Neural cell (in vitro differentiated cells): ENCODE measurements at regions not wholly inside any gene's neighbourhood (a gene's known extent, or its start where the extent isn't known, plus 50 kb on each side); places are given as distances from the start of the nearest gene placed in this dataset.

Experiments used
- H2AFZ ChIP-seq: fragments of 200-600, 300-800 bp; sonication (generic), shearing (Covaris generic); 2 replicates; pipeline ENCODE4 v1.6.0; 2014; ENCODE audit warnings: low read depth, mild to moderate bottlenecking, antibody characterized with exemption, low read length, moderate library complexity
- H3F3A ChIP-seq: fragments of 200-600 bp; shearing (Covaris generic); 2 replicates; pipeline ENCODE4 v1.6.1; 2016; ENCODE audit warnings: mild to moderate bottlenecking, moderate library complexity, mixed read lengths, antibody characterized with exemption, low read length; ENCODE audit not compliant: insufficient read depth, poor library complexity, severe bottlenecking
- H3K27ac ChIP-seq: fragments of 200-600, 300-800 bp; sonication (generic), shearing (Covaris generic); 2 replicates; pipeline ENCODE4 v1.5.1; 2014; ENCODE audit warnings: mild to moderate bottlenecking, low read length, moderate library complexity
- H3K27me3 ChIP-seq: fragments of 300-800, 200-600 bp; sonication (generic), shearing (Covaris generic); 2 replicates; pipeline ENCODE4 v1.6.0; 2014; ENCODE audit warnings: mild to moderate bottlenecking, low read depth, low read length, moderate library complexity; ENCODE audit not compliant: insufficient read depth
- H3K36me3 ChIP-seq: fragments of 300-800, 200-600 bp; sonication (generic), shearing (Covaris generic); 2 replicates; pipeline ENCODE4 v1.5.1; 2014; ENCODE audit warnings: mild to moderate bottlenecking, antibody characterized with exemption, low read length, moderate library complexity; ENCODE audit not compliant: insufficient read depth
- H3K4me2 ChIP-seq: fragments of 300-800, 200-600 bp; sonication (generic), shearing (Covaris generic); 2 replicates; pipeline ENCODE4 v1.6.0; 2014; ENCODE audit warnings: mild to moderate bottlenecking, low read length
- H3K4me3 ChIP-seq: fragments of 300-800, 200-600 bp; sonication (generic), shearing (Covaris generic); 2 replicates; pipeline ENCODE4 v1.5.1; 2014; ENCODE audit warnings: mild to moderate bottlenecking, low read length, moderate library complexity
- H3K79me2 ChIP-seq: fragments of 200-600 bp; shearing (Covaris generic); replicated peaks from 2 replicates; pipeline ENCODE4 v1.6.0; 2014; ENCODE audit warnings: mild to moderate bottlenecking, low read length, moderate library complexity; ENCODE audit not compliant: insufficient read depth
- H3K9ac ChIP-seq: fragments of 300-800, 200-600 bp; sonication (generic), shearing (Covaris generic); 2 replicates; pipeline ENCODE4 v1.6.1; 2016; ENCODE audit warnings: mild to moderate bottlenecking, low read length, mixed read lengths
- H3K9me2 ChIP-seq: fragments of 200-600 bp; shearing (Covaris generic); 2 replicates; pipeline ENCODE4 v1.6.1; 2016; ENCODE audit warnings: mild to moderate bottlenecking, low read length, mixed read lengths; ENCODE audit not compliant: insufficient read depth
- H3K9me3 ChIP-seq: fragments of 200-600, 300-800 bp; sonication (generic), shearing (Covaris generic); 2 replicates; pipeline ENCODE4 v1.6.1; 2016; ENCODE audit warnings: mild to moderate bottlenecking, mixed run types, low read length, moderate library complexity, mixed read lengths
- H4K20me1 ChIP-seq: fragments of 200-600 bp; shearing (Covaris generic); 2 replicates; pipeline ENCODE4 v1.6.1; 2016; ENCODE audit warnings: mild to moderate bottlenecking, mixed run types; ENCODE audit not compliant: insufficient read depth
- CTCF ChIP-seq: fragments of 450-650 bp; IDR thresholded peaks from 2 replicates; pipeline ENCODE4 v1.5.1; 2014; ENCODE audit warnings: antibody characterized with exemption, mild to moderate bottlenecking, moderate library complexity; ENCODE audit not compliant: poor library complexity, severe bottlenecking
- EP300 ChIP-seq: fragments of 450-650 bp; conservative IDR thresholded peaks from 2 replicates; pipeline ENCODE4 v1.6.1; 2014; ENCODE audit warnings: antibody characterized with exemption, mild to moderate bottlenecking, moderate library complexity; ENCODE audit not compliant: poor library complexity, severe bottlenecking
- EZH2 ChIP-seq: fragments of 200-600, 300-800 bp; shearing (Covaris generic), sonication (generic); IDR thresholded peaks from 2 replicates; pipeline ENCODE4 v1.6.1; 2014; ENCODE audit warnings: antibody characterized with exemption, low read length, borderline replicate concordance, mild to moderate bottlenecking; ENCODE audit not compliant: insufficient read depth, poor library complexity, severe bottlenecking
- MXI1 ChIP-seq: fragments of 450-650 bp; conservative IDR thresholded peaks from 2 replicates; pipeline ENCODE4 v1.6.1; 2014; ENCODE audit warnings: antibody characterized with exemption, mild to moderate bottlenecking; ENCODE audit not compliant: poor library complexity, severe bottlenecking
- POLR2AphosphoS5 ChIP-seq: IDR thresholded peaks from 2 replicates; pipeline ENCODE4 v1.6.1; 2012
- RAD21 ChIP-seq: fragments of 450-650 bp; conservative IDR thresholded peaks from 2 replicates; pipeline ENCODE4 v1.6.1; 2014; ENCODE audit warnings: antibody characterized with exemption, mild to moderate bottlenecking, moderate library complexity
- REST ChIP-seq: IDR thresholded peaks from 2 replicates; pipeline ENCODE4 v1.6.1; 2012; ENCODE audit warnings: borderline replicate concordance
- SMC3 ChIP-seq: fragments of 450-650 bp; conservative IDR thresholded peaks from 2 replicates; pipeline ENCODE4 v1.6.1; 2014; ENCODE audit warnings: antibody characterized with exemption, mild to moderate bottlenecking, moderate library complexity; ENCODE audit not compliant: poor library complexity
- TAF1 ChIP-seq: IDR thresholded peaks from 2 replicates; pipeline ENCODE4 v1.6.1; 2012; ENCODE audit warnings: low read depth

- Histone ChIP-seq H3K27ac (no peak overlapping the region), H3K9ac (no peak overlapping the region), H3K27me3 (no peaks in the 10 kb centered on the region), H3F3A (no peaks in the 10 kb centered on the region), H3K79me2 (no peaks in the 10 kb centered on the region), H3K4me2 (no peak overlapping the region), H3K36me3 (no peaks in the 10 kb centered on the region), H3K4me3 (no peak overlapping the region), H3K9me3 (no peaks in the 10 kb centered on the region), H4K20me1 (no peaks in the 10 kb centered on the region), H3K9me2 (no peaks in the 10 kb centered on the region), H2AFZ (no peak overlapping the region)
- TF ChIP-seq REST (no peak), POLR2AphosphoS5 (no peak), EZH2 (no peak)
Measured at GRCh38 chr13:79673310-79673992, 192.5 kb downstream of the NDFIP2 start.

- Histone ChIP-seq H3K4me2 (no peak overlapping the region), H3K4me3 (no peak overlapping the region), H2AFZ (no peak overlapping the region), H4K20me1 (no peaks in the 10 kb centered on the region), H3K79me2 (no peaks in the 10 kb centered on the region), H3K9ac (no peak overlapping the region), H3K36me3 (no peaks in the 10 kb centered on the region), H3K27me3 (no peaks in the 10 kb centered on the region), H3K27ac (no peak overlapping the region), H3K9me2 (no peaks in the 10 kb centered on the region), H3F3A (no peaks in the 10 kb centered on the region), H3K9me3 (no peaks in the 10 kb centered on the region)
- TF ChIP-seq TAF1 (no peak), MXI1 (no peak), EP300 (no peak), RAD21 (no peak), REST (no peak), CTCF (no peak), SMC3 (no peak)
Measured at GRCh38 chr13:79671420-79671819, 190.5 kb downstream of the NDFIP2 start.
